ENCODE measurements at regions not wholly inside any gene's neighbourhood (a gene's known extent, or its start where the extent isn't known, plus 50 kb on each side); places are given as distances from the start of the nearest gene placed in this dataset.

- TF ChIP-seq CTCF (optimal IDR thresholded peaks at IDR 0.05 in 1 of 3, IDR thresholded peaks at IDR 0.05 in 1 of 3, conservative IDR thresholded peaks at IDR 0.05 in 1 of 3; ENCODE audit: extremely low read depth in 1 of 3, insufficient read depth in 2 of 3, low read length in 3 of 3) (no peak), EZH2 (IDR thresholded peaks at IDR 0.05; ENCODE audit: low read length) (no peak)
Measured at GRCh38 chr21:28132713-28133112, 860.0 kb downstream of the LTN1 start.
